ENCODE measurements at regions not wholly inside any gene's neighbourhood (a gene's known extent, or its start where the extent isn't known, plus 50 kb on each side); places are given as distances from the start of the nearest gene placed in this dataset.
"Not testable (repeated sequence)": the region's sequence is repeated elsewhere in the genome, so short reads cannot be mapped to it uniquely, and the experiment has no call there.

- TF ChIP-seq CTCF (IDR thresholded peaks at IDR 0.05; ENCODE audit: low read depth, low read length), result no peak
- Histone ChIP-seq H3K27me3 (ENCODE audit: control insufficient read depth, insufficient read depth, low read length) (no peaks in the 10 kb centered on the region), H3K27ac (ENCODE audit: low read depth, low read length) (no peak overlapping the region), H3K4me3 (ENCODE audit: low read depth, low read length) (no peak overlapping the region), H3K9me3 (ENCODE audit: control insufficient read depth, insufficient read depth, low read length) (no peaks in the 10 kb centered on the region)
- ChIA-PET POLR2A (no interaction called here), CTCF (no interaction called here)
- no peak for DNase-seq (ENCODE audit: low read depth, low spot score)
Measured at GRCh38 chr3:106840319-106840718, 536.9 kb upstream of the CCDC54 start.

- no peak for DNase-seq (ENCODE audit: low read depth, low spot score)
- Histone ChIP-seq H3K4me3 (ENCODE audit: low read depth, low read length) (no peak overlapping the region), H3K27me3 (ENCODE audit: control insufficient read depth, insufficient read depth, low read length) (no peaks in the 10 kb centered on the region), H3K9me3 (ENCODE audit: control insufficient read depth, insufficient read depth, low read length) (no peaks in the 10 kb centered on the region), H3K27ac (ENCODE audit: low read depth, low read length) (no peak overlapping the region)
- ChIA-PET POLR2A (no interaction called here), CTCF (no interaction called here)
- TF ChIP-seq CTCF (IDR thresholded peaks at IDR 0.05; ENCODE audit: low read depth, low read length), result no peak
Measured at GRCh38 chr3:106842151-106842550, 535.1 kb upstream of the CCDC54 start.

GRCh38 chr3:106844638-106845037 is 532.6 kb upstream of the CCDC54 start:
- no peak for TF ChIP-seq CTCF (IDR thresholded peaks at IDR 0.05; ENCODE audit: low read depth, low read length)
- H3K9me3 ChIP-seq (ENCODE audit: control insufficient read depth, insufficient read depth, low read length), result no peaks in the 10 kb centered on the region
- CTCF ChIA-PET, result no interaction called here
- DNase-seq (ENCODE audit: low read depth, low spot score), result no peak
- POLR2A ChIA-PET, result no interaction called here
- no peak overlapping the region for H3K4me3 ChIP-seq (ENCODE audit: low read depth, low read length)
- no peak overlapping the region for H3K27ac ChIP-seq (ENCODE audit: low read depth, low read length)
- H3K27me3 ChIP-seq (ENCODE audit: control insufficient read depth, insufficient read depth, low read length), result no peaks in the 10 kb centered on the region

- Histone ChIP-seq H3K27ac (ENCODE audit: low read depth, low read length) (no peak overlapping the region), H3K4me3 (ENCODE audit: low read depth, low read length) (no peak overlapping the region), H3K27me3 (ENCODE audit: control insufficient read depth, insufficient read depth, low read length) (no peaks in the 10 kb centered on the region), H3K9me3 (ENCODE audit: control insufficient read depth, insufficient read depth, low read length) (no peaks in the 10 kb centered on the region)
- TF ChIP-seq CTCF (IDR thresholded peaks at IDR 0.05; ENCODE audit: low read depth, low read length), result no peak
- DNase-seq (ENCODE audit: low read depth, low spot score), result no peak
- ChIA-PET POLR2A (no interaction called here), CTCF (no interaction called here)
Measured at GRCh38 chr3:106848099-106848498, 529.1 kb upstream of the CCDC54 start.

- POLR2A ChIA-PET, result no interaction called here
- DNase-seq (ENCODE audit: low read depth, low spot score), result no peak
- Histone ChIP-seq H3K4me3 (ENCODE audit: low read depth, low read length) (no peak overlapping the region), H3K9me3 (ENCODE audit: control insufficient read depth, insufficient read depth, low read length) (0 out of 2 replicates have a peak, but pooled peaks cover 4% of the 10 kb centered on the region), H3K27me3 (ENCODE audit: control insufficient read depth, insufficient read depth, low read length) (no peaks in the 10 kb centered on the region), H3K27ac (ENCODE audit: low read depth, low read length) (no peak overlapping the region)
- CTCF ChIA-PET, result interaction anchor here (1.2 to 1.9 kb wide), 2 partner anchors 11 to 16 kb away, joined by 4 to 5 read pairs; no protein-coding TSS in a partner anchor
- no peak for TF ChIP-seq CTCF (IDR thresholded peaks at IDR 0.05; ENCODE audit: low read depth, low read length)
Measured at GRCh38 chr3:106850437-106850836, 526.8 kb upstream of the CCDC54 start.

- CTCF ChIA-PET; H3K9me3 ChIP-seq (ENCODE audit: control insufficient read depth, insufficient read depth, low read length); H3K4me3 ChIP-seq (ENCODE audit: low read depth, low read length); H3K27me3 ChIP-seq (ENCODE audit: control insufficient read depth, insufficient read depth, low read length); POLR2A ChIA-PET; H3K27ac ChIP-seq (ENCODE audit: low read depth, low read length); DNase-seq (ENCODE audit: low read depth, low spot score): not testable (repeated sequence)
Measured at GRCh38 chr3:106858321-106858720, 518.9 kb upstream of the CCDC54 start.
